ENCODE measurements at regions not wholly inside any gene's neighbourhood (a gene's known extent, or its start where the extent isn't known, plus 50 kb on each side); places are given as distances from the start of the nearest gene placed in this dataset.

GRCh38 chr12:66944365-66944764 lies 265.5 kb upstream of the GRIP1 start:
- H4K91ac ChIP-seq (ENCODE audit: low read depth, low read length, poor library complexity) = no peak overlapping the region
- H2BK12ac ChIP-seq (ENCODE audit: low read length) = no peak overlapping the region
- H3K36me3 ChIP-seq (replicated peaks in 1 of 2; ENCODE audit: control insufficient read depth in 2 of 2, insufficient read depth in 2 of 2, low read length in 2 of 2) = no peaks in the 10 kb centered on the region
- no peak overlapping the region for H3K14ac ChIP-seq (ENCODE audit: low read length)
- no peaks in the 10 kb centered on the region for H3K79me1 ChIP-seq (ENCODE audit: low read depth, low read length)
- H3K4ac ChIP-seq (ENCODE audit: low read length) = no peak overlapping the region
- H3K4me2 ChIP-seq (ENCODE audit: insufficient read depth, low read length, poor library complexity, severe bottlenecking) = no peak overlapping the region
- no peaks in the 10 kb centered on the region for H3K27me3 ChIP-seq (ENCODE audit: control insufficient read depth in 3 of 3, insufficient read depth in 3 of 3, low read depth in 1 of 3, low read length in 3 of 3)
- no peak for DNase-seq (ENCODE audit: low spot score)
- no peak overlapping the region for H2BK15ac ChIP-seq (ENCODE audit: low read length)
- H2AK5ac ChIP-seq (ENCODE audit: low read depth, low read length) = no peak overlapping the region
- peaks cover 2 to 14% of the 10 kb centered on the region in 2 donors for H3K4me1 ChIP-seq (ENCODE audit: control insufficient read depth in 2 of 2, insufficient read depth in 1 of 2, low read depth in 1 of 2, low read length in 2 of 2)
- H2AFZ ChIP-seq (ENCODE audit: low read length) = no peak overlapping the region
- peak overlapping the region; percentile 27 for H3K18ac ChIP-seq (ENCODE audit: low read length)
- no peak overlapping the region for H3K4me3 ChIP-seq (ENCODE audit: low read length in 2 of 2)
- no peak overlapping the region for H3K23ac ChIP-seq (ENCODE audit: low read depth, low read length, poor library complexity)
- H4K8ac ChIP-seq (ENCODE audit: low read depth, low read length) = no peak overlapping the region
- no peak overlapping the region for H2BK5ac ChIP-seq (ENCODE audit: low read length)
- no CpG with 5 or more reads among the region's 2 CpGs for WGBS, 2 donors (ENCODE audit: extremely low coverage in 2 of 2, insufficient read length in 2 of 2, insufficient replicate concordance in 1 of 2)
- H3K9ac ChIP-seq (ENCODE audit: low read depth, low read length, poor library complexity) = no peak overlapping the region
- H3K27ac ChIP-seq (replicated peaks; ENCODE audit: low read length) = no peak overlapping the region
- no peaks in the 10 kb centered on the region for H3K9me3 ChIP-seq (replicated peaks in 1 of 2; ENCODE audit: control insufficient read depth in 2 of 2, insufficient read depth in 1 of 2, low read depth in 1 of 2, low read length in 2 of 2)
- H2BK120ac ChIP-seq (ENCODE audit: low read depth, low read length) = no peak overlapping the region

GRCh38 chr12:66945189-66945817 lies 266.4 kb upstream of the GRIP1 start:
- no peak overlapping the region for H3K4me3 ChIP-seq (ENCODE audit: low read length in 2 of 2)
- no peak overlapping the region for H2BK5ac ChIP-seq (ENCODE audit: low read length)

GRCh38 chr12:66947119-66947518 lies 268.2 kb upstream of the GRIP1 start:
- H3K23ac ChIP-seq (ENCODE audit: low read depth, low read length, poor library complexity) = no peak overlapping the region
- H2AK5ac ChIP-seq (ENCODE audit: low read depth, low read length) = no peak overlapping the region
- H3K18ac ChIP-seq (ENCODE audit: low read length) = no peak overlapping the region
- H2BK12ac ChIP-seq (ENCODE audit: low read length) = no peak overlapping the region
- H3K27me3 ChIP-seq (ENCODE audit: control insufficient read depth in 3 of 3, insufficient read depth in 3 of 3, low read depth in 1 of 3, low read length in 3 of 3) = no peaks in the 10 kb centered on the region
- H3K4ac ChIP-seq (ENCODE audit: low read length) = no peak overlapping the region
- no peaks in the 10 kb centered on the region for H3K9me3 ChIP-seq (replicated peaks in 1 of 2; ENCODE audit: control insufficient read depth in 2 of 2, insufficient read depth in 1 of 2, low read depth in 1 of 2, low read length in 2 of 2)
- no peak overlapping the region for H3K9ac ChIP-seq (ENCODE audit: low read depth, low read length, poor library complexity)
- no peak overlapping the region for H3K27ac ChIP-seq (replicated peaks; ENCODE audit: low read length)
- H3K79me1 ChIP-seq (ENCODE audit: low read depth, low read length) = no peaks in the 10 kb centered on the region
- no peak overlapping the region for H4K8ac ChIP-seq (ENCODE audit: low read depth, low read length)
- no CpG with 5 or more reads among the region's 4 CpGs for WGBS, 2 donors (ENCODE audit: extremely low coverage in 2 of 2, insufficient read length in 2 of 2, insufficient replicate concordance in 1 of 2)
- no peak overlapping the region for H3K14ac ChIP-seq (ENCODE audit: low read length)
- no peaks in the 10 kb centered on the region for H3K36me3 ChIP-seq (replicated peaks in 1 of 2; ENCODE audit: control insufficient read depth in 2 of 2, insufficient read depth in 2 of 2, low read length in 2 of 2)
- peaks cover 4 to 11% of the 10 kb centered on the region in 2 donors for H3K4me1 ChIP-seq (ENCODE audit: control insufficient read depth in 2 of 2, insufficient read depth in 1 of 2, low read depth in 1 of 2, low read length in 2 of 2)
- H3K4me2 ChIP-seq (ENCODE audit: insufficient read depth, low read length, poor library complexity, severe bottlenecking) = no peak overlapping the region
- H2BK120ac ChIP-seq (ENCODE audit: low read depth, low read length) = no peak overlapping the region
- no peak overlapping the region for H2BK15ac ChIP-seq (ENCODE audit: low read length)
- no peak overlapping the region for H2AFZ ChIP-seq (ENCODE audit: low read length)
- no peak overlapping the region for H4K91ac ChIP-seq (ENCODE audit: low read depth, low read length, poor library complexity)
- H3K4me3 ChIP-seq (ENCODE audit: low read length in 2 of 2) = no peak overlapping the region
- DNase-seq (ENCODE audit: low spot score) = no peak
- H2BK5ac ChIP-seq (ENCODE audit: low read length) = no peak overlapping the region

More at GRCh38 chr12:66945189-66945817, 266.4 kb upstream of the GRIP1 start:
- Histone ChIP-seq H4K91ac (ENCODE audit: low read depth, low read length, poor library complexity) (no peak overlapping the region), H3K27me3 (ENCODE audit: control insufficient read depth in 3 of 3, insufficient read depth in 3 of 3, low read depth in 1 of 3, low read length in 3 of 3) (no peaks in the 10 kb centered on the region), H2BK12ac (ENCODE audit: low read length) (no peak overlapping the region), H3K23ac (ENCODE audit: low read depth, low read length, poor library complexity) (no peak overlapping the region), H2AK5ac (ENCODE audit: low read depth, low read length) (no peak overlapping the region), H3K36me3 (replicated peaks in 1 of 2; ENCODE audit: control insufficient read depth in 2 of 2, insufficient read depth in 2 of 2, low read length in 2 of 2) (no peaks in the 10 kb centered on the region), H2AFZ (ENCODE audit: low read length) (no peak overlapping the region), H3K9ac (ENCODE audit: low read depth, low read length, poor library complexity) (no peak overlapping the region), H2BK15ac (ENCODE audit: low read length) (no peak overlapping the region), H3K27ac (replicated peaks; ENCODE audit: low read length) (no peak overlapping the region), H3K14ac (ENCODE audit: low read length) (no peak overlapping the region), H3K18ac (ENCODE audit: low read length) (no peak overlapping the region), H2BK120ac (ENCODE audit: low read depth, low read length) (no peak overlapping the region), H3K4me1 (ENCODE audit: control insufficient read depth in 2 of 2, insufficient read depth in 1 of 2, low read depth in 1 of 2, low read length in 2 of 2) (peaks cover 2 to 14% of the 10 kb centered on the region in 2 donors), H3K9me3 (replicated peaks in 1 of 2; ENCODE audit: control insufficient read depth in 2 of 2, insufficient read depth in 1 of 2, low read depth in 1 of 2, low read length in 2 of 2) (no peaks in the 10 kb centered on the region), H3K79me1 (ENCODE audit: low read depth, low read length) (no peaks in the 10 kb centered on the region), H3K4ac (ENCODE audit: low read length) (no peak overlapping the region), H3K4me2 (ENCODE audit: insufficient read depth, low read length, poor library complexity, severe bottlenecking) (no peak overlapping the region), H4K8ac (ENCODE audit: low read depth, low read length) (no peak overlapping the region)
- no CpG with 5 or more reads among the region's 6 CpGs for WGBS, 2 donors (ENCODE audit: extremely low coverage in 2 of 2, insufficient read length in 2 of 2, insufficient replicate concordance in 1 of 2)
- no peak for DNase-seq (ENCODE audit: low spot score)

GRCh38 chr12:66952668-66953067 lies 273.8 kb upstream of the GRIP1 start:
- Histone ChIP-seq H3K9me3 (replicated peaks in 1 of 2; ENCODE audit: control insufficient read depth in 2 of 2, insufficient read depth in 1 of 2, low read depth in 1 of 2, low read length in 2 of 2) (no peaks in the 10 kb centered on the region), H2BK12ac (ENCODE audit: low read length) (no peak overlapping the region), H3K27ac (replicated peaks; ENCODE audit: low read length) (no peak overlapping the region), H2AK5ac (ENCODE audit: low read depth, low read length) (no peak overlapping the region), H3K79me1 (ENCODE audit: low read depth, low read length) (no peaks in the 10 kb centered on the region), H3K14ac (ENCODE audit: low read length) (no peak overlapping the region), H2BK120ac (ENCODE audit: low read depth, low read length) (no peak overlapping the region), H3K4me1 (ENCODE audit: control insufficient read depth in 2 of 2, insufficient read depth in 1 of 2, low read depth in 1 of 2, low read length in 2 of 2) (peaks cover 2 to 3% of the 10 kb centered on the region in 2 donors), H3K4me3 (ENCODE audit: low read length in 2 of 2) (no peak overlapping the region), H3K9ac (ENCODE audit: low read depth, low read length, poor library complexity) (no peak overlapping the region), H2BK5ac (ENCODE audit: low read length) (no peak overlapping the region), H4K91ac (ENCODE audit: low read depth, low read length, poor library complexity) (no peak overlapping the region), H3K4ac (ENCODE audit: low read length) (no peak overlapping the region), H2AFZ (ENCODE audit: low read length) (no peak overlapping the region), H4K8ac (ENCODE audit: low read depth, low read length) (no peak overlapping the region), H3K36me3 (replicated peaks in 1 of 2; ENCODE audit: control insufficient read depth in 2 of 2, insufficient read depth in 2 of 2, low read length in 2 of 2) (no peaks in the 10 kb centered on the region), H3K18ac (ENCODE audit: low read length) (no peak overlapping the region), H3K27me3 (ENCODE audit: control insufficient read depth in 3 of 3, insufficient read depth in 3 of 3, low read depth in 1 of 3, low read length in 3 of 3) (no peaks in the 10 kb centered on the region), H3K23ac (ENCODE audit: low read depth, low read length, poor library complexity) (no peak overlapping the region), H3K4me2 (ENCODE audit: insufficient read depth, low read length, poor library complexity, severe bottlenecking) (no peak overlapping the region), H2BK15ac (ENCODE audit: low read length) (no peak overlapping the region)
- WGBS, 2 donors (ENCODE audit: extremely low coverage in 2 of 2, insufficient read length in 2 of 2, insufficient replicate concordance in 1 of 2) = no CpG with 5 or more reads among the region's 1 CpG
- DNase-seq (ENCODE audit: low spot score) = no peak

Measured in neuronal stem cell (in vitro differentiated cells).